GM19099 (cell line): ENCODE measurements at regions not wholly inside any gene's neighbourhood (a gene's known extent, or its start where the extent isn't known, plus 50 kb on each side); places are given as distances from the start of the nearest gene placed in this dataset.

ENCODE experiments used
- POLR2A ChIP-seq: IDR thresholded peaks from 3 replicates; pipeline ENCODE4 v1.6.1; 2011; ENCODE audit warnings: low read depth; ENCODE audit not compliant: insufficient read length; ENCODE audit errors: extremely low read depth

DNA sequence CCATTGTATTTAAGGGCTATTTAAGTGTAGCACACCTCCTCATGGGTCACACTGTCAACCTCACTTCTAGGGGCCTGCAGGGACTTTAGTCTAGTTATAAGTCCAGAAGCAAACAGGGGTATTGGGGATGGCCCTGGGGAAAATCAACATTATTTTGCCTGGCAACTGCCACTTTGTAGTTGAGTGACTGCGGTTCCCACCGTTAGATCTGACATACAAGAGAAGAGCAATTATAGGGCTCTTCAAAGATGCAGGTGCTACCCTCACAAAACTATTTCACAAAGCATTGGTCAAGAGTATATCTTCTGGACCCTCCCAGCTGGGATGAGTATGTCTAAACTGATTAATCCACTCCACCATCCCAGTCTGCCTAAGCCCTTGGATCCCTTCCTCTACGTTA, 133.0 kb upstream of the PCBD1 start:
- TF ChIP-seq POLR2A, result no peak

DNA sequence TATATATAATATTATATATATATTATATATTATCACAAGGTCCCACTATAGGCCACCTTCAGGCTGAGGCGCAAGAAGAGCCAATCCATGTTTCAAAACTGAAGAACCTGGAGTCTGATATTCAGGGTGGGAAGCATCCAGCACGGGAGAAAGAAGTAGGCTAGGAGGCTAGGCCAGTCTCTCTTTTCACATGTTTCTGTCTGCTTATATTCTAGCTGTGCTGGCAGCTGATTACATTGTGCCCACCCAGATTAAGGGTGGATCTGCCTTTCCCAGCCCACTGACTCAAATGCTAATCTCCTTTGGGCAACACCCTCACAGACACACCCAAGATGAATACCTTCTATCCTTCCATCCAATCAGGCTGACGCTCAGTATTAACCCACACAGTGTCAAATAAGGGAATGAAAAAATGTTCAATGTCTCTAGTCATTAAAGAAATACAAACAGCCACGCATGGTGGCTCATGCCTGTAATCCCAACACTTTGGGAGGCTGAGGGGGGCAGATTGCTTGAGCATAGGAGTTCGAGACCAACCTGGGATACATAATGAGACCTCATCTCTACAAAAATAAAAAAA, 135.4 kb upstream of the PCBD1 start:
- TF ChIP-seq POLR2A, result no peak

DNA sequence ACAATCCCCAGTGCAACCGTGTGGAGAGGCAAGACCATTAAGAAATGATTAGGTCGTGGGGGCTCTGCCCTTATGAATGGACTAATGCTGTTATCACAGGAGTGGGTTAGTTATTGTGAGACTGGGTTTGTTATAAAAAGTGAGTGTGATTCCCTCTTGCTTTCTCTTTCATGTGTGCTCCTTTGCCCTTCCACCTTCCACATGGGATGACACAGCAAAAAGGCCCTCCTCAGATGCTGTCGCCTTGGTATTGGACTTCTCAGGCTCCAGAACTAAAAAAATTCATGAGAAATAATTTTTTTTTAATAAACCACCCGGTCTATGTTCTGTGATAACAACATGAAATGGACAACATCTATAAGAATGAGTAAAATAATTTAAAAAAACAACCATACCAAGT, 136.1 kb upstream of the PCBD1 start:
- TF ChIP-seq POLR2A, result no peak

DNA sequence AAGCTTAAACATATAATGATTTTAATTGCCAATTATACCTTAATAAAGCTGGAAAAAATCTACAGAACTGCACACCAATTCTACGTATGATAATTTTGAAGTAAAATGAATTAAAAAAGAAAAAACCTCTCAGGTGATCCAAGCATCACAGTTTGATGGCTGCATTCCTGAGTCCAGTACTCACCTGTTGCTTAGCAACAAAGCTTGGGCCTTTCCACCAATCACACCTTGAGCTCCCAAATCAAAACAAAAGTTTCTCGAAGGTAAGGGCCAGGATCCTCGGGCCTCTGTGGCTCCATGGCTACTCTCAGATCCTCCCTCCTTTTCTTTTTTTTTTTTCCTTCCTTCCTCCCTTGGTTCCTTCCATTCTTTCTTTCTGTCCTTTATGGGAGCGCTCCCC, 137.2 kb upstream of the PCBD1 start:
- no peak for TF ChIP-seq POLR2A

DNA sequence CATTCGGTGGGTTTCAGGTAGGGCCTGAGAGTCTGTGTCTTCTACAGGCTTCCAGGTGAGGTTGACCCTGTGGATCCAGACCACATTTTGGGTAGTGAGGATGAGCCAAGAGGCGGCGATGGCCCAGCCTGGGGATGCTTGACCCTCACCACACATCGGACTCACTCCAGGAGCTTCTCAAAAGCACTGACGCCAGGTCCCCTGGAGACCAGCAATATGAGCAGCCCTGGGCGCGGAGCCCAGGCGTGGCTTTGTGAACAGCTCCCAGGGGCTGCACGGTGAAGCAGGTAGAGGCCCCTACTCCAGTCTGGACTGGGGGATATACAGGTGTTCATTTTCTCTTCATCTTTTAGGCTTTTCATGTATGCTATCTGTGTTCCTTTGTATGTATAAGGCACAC, 139.7 kb upstream of the PCBD1 start:
- no peak for TF ChIP-seq POLR2A

DNA sequence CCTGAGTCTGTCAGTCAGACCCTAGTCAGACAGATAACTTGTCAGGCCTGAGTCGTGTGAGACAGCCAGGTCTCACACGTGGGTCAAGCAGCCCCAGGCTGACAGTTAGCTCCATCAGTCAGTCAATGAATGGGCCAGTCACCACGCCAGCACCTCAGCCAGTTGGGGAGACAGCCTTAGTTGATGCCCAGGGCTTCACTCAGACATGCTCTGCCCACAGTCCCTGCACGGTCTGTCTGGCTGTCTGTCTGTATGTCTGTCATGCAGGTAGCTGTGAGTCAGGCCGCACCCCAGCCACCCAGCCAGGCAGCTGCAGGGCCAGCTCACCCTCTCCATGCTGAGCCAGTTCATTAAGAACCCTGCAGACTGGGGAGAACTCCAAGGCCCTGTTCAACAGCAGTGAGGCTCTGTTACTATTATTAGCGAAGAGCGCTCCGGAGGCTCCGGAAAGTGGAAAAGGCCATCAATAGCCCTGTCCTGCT, 141.1 kb upstream of the PCBD1 start:
- no peak for TF ChIP-seq POLR2A

DNA sequence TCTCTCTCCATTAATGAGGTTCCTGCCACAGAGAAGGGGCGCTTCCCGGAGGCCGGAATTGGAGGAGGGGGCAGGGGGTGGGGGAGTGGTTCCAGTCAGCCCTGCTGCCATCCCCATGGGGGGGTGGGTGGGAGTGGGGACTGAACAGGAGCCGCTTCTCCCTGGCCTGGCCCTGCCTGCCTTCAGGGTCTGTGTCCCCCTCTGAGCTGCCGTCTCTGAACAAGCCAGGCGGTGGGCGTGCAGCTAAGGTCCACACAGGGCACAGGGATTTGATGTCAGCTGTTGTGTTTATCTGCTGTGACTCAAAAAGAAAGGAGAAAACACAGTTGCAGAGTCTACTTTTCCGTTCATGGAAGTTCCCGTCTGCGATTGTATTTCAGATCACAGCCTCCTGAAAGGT, 141.5 kb upstream of the PCBD1 start:
- no peak for TF ChIP-seq POLR2A

DNA sequence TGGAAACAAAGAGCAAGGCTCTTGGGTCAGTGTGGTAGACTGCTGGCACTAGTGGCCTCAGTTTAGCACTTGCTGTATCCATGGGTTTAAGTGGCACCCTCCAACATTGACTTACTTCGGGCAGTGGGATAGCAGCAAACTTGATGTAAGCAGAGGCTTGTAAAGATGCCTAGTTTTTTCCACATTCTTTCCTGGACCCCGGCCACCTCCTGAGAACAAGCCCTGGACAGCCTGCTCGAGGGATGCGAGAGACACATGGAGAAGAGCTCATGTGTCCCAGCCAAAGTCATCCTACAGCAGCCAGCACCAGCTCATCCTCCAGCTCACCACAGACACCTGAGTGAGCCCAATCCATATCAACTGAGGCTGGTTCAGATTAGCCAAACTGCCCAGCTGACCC, 142.7 kb upstream of the PCBD1 start:
- TF ChIP-seq POLR2A, result no peak

DNA sequence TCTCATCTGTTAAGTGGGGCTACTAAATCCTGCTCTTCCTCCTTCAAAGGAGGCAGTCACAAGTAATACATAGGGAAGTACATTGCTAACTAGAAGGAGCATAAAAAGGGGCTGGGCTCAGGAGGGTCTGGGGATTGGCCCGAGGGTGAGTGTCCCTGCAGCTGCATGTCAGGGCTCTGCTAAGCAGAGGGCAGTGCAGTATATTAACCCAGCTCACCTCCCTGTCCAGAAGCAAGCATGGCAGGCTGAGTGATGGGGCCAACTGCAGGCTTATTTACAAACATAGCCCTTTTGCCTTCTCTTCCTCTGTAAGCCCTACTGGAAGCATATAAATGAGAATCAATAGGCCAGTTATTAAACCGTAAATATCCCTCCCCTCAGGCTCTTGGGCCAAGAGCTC, 143.2 kb upstream of the PCBD1 start:
- TF ChIP-seq POLR2A, result no peak

DNA sequence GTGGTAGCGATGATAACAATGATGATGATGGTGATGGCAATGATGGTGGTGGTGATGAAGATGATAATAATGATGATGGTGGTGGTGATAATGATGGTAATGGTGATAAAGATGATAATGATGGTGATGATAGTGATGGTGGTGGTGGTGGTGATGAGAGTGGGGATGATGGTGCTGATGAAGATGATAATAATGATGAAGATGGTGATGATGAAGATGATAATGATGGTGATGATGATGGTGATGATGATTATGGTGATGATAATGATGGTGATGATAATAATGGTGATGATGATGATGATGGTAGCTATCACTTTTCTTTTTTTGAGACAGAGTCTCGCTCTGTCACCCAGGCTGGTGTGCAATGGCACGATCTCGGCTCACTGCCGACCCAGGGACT, 144.5 kb upstream of the PCBD1 start:
- TF ChIP-seq POLR2A, result no peak

DNA sequence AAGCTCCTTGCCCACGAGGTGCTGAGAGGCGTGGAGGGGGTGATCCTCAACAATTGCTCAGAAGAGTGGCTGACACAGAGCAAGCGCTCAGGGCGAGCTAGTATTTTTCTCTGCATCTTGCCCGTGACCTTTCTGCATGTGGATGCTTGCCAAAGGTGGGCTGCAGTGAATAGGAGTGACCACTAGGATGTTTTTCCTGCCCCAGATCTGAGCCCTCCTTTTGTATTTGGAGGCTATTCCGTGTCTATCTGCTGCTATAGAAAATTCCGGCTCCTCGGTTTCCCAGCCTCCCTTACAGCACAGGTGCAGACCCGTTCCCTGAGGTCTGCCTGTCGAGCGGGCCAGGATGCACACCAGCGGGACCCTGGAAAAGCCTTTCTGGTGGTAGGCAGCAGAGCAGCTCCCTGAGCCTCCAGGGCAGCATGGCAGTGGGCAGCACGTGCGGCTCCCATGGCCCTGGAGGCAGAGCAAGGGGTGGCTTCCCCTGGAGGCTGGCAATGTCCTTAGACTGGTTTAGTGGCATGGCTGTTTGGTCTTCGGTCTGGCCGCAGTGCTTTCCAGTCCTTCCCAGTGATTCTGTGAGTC, 145.1 kb upstream of the PCBD1 start:
- no peak for TF ChIP-seq POLR2A

DNA sequence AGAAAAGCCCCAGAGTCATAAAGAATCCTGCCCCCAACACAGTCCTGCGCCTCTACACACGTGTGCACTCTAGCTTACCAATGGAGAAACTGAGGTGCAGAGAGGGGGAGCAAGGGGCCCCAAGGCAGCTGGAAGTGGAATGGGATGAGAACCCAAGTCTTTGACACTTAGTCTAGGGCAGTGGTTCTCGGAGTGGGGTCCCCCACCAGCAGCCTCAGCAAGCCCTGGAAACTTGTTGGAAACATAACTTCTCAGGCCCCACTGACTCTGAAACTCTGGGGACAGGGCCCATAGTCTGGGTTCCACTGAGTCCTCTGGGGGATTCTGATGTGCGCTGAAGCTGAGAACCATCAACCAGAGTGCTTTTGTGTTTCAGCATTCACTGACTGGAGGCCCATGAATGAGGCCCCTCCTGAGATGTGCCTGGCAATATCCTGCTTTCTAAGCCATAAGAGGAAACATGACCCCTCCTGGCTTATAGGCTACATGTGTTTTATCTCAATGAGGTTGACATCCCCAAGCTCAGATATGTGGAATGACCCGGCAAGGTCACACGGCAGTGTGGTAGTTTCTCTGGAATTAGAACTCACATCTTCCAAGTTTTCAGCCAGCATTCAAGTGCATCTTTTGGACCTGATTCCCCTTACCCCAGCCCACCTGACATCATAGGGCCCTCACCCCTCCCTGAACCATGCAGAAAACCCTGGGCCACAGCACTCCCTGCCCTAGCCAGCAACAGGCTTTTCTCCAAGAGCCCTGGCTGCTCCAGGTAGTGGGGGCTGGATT, 147.3 kb upstream of the PCBD1 start:
- no peak for TF ChIP-seq POLR2A

DNA sequence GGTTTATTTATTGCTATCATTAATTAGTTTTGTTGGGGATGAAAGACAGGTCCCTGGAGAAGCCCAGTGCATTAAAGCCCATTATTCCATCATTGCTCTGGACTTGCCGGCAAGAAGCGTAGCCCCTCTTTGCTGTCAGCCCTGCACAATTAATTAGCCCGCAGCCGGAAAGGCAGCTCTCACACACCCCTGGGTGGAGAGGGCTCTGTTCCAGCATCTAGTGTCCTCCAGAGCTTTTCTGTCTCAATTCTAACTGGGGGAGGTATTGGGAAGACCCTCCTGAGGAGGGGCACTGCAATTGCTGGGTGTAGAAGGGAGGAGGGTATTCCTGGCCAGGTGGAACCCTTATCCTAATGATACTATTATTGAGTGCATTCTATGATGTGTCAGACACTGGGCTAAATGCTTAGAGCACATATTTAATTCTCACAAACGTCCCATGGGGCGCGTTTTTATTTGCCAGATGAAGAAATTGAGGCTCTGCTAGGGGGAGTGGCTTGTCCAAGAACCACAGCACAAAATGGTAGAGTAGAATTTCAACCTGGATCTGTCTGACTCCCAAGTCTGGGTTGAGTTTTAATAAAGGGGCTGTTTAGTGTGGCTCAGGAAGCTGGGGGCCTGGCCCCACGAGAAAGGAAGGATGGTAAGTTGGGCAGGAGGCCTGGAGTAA, 148.1 kb upstream of the PCBD1 start:
- TF ChIP-seq POLR2A, result no peak

DNA sequence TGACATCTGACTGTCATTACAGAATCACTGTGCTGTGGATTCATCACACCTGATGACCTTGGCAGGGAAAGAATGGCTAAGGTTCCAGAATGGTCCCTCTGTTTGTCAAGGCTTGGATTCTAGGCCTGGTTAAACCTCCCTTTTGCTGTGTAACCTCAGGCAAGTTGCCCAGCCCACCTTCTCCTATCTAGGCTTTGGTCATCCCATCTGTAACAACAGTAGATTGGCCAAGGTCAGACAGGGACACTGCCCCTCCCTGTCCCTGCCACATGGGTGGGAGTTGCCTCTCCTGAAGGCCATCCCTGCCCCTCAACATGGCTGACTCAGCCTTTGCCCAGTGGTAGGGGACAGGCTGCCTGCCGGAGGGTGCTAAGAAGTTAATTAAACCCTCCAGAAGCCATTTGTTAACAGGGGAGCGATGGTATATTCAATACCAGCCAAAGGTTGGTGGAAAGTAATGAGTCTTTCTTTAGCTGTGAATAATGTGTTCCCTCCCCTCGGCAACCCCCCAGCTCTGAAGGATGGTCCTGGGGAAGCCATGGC, 149.8 kb upstream of the PCBD1 start:
- TF ChIP-seq POLR2A, result no peak

DNA sequence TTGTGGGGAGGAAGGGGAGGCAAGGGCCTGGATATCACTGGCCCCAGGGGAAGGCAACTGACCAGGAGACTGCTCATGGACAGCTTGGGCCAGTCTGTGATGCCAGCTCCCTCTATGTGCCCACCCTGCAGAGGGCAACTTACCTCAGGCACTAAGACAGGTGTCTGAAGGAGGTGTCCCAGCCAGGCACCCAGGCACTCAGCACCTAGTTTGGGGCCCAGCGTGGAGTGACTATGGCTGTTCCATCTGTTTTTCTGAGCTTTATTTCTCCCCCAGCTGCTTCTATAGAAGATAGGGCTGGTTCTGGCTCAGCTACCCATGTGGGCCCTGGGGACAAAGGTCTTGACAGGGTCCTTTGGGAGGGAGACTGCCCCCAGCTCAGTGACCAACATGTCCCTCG, 150.6 kb upstream of the PCBD1 start:
- TF ChIP-seq POLR2A, result no peak
